ENCODE measurements at regions not wholly inside any gene's neighbourhood (a gene's known extent, or its start where the extent isn't known, plus 50 kb on each side); places are given as distances from the start of the nearest gene placed in this dataset.

- TF ChIP-seq, protein P1, sequence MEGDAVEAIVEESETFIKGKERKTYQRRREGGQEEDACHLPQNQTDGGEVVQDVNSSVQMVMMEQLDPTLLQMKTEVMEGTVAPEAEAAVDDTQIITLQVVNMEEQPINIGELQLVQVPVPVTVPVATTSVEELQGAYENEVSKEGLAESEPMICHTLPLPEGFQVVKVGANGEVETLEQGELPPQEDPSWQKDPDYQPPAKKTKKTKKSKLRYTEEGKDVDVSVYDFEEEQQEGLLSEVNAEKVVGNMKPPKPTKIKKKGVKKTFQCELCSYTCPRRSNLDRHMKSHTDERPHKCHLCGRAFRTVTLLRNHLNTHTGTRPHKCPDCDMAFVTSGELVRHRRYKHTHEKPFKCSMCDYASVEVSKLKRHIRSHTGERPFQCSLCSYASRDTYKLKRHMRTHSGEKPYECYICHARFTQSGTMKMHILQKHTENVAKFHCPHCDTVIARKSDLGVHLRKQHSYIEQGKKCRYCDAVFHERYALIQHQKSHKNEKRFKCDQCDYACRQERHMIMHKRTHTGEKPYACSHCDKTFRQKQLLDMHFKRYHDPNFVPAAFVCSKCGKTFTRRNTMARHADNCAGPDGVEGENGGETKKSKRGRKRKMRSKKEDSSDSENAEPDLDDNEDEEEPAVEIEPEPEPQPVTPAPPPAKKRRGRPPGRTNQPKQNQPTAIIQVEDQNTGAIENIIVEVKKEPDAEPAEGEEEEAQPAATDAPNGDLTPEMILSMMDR (IDR thresholded peaks at IDR 0.05; ENCODE audit: control extremely low read depth, extremely low read depth), result no peak
- Histone ChIP-seq H3K36me3 (ENCODE audit: control insufficient read depth in 4 of 4, insufficient read depth in 4 of 4, low read length in 4 of 4) (no peaks in the 10 kb centered on the region), H3K27me3 (ENCODE audit: control insufficient read depth in 3 of 3, insufficient read depth in 3 of 3, low read length in 2 of 3) (no peaks in the 10 kb centered on the region), H3K9me3 (ENCODE audit: control insufficient read depth in 4 of 4, insufficient read depth in 3 of 4, low read length in 3 of 4) (peaks cover 0 to 4% (median 1%) of the 10 kb centered on the region in 4 donors), H3K27ac (ENCODE audit: low read depth in 1 of 2, low read length in 1 of 2) (no peak overlapping the region), H3K4me3 (no peak overlapping the region), H3K9ac (ENCODE audit: insufficient read depth in 1 of 2, low read length in 2 of 2) (no peak overlapping the region), H3K4me1 (ENCODE audit: control insufficient read depth in 5 of 5, insufficient read depth in 5 of 5, low read length in 5 of 5) (no peaks in the 10 kb centered on the region)
- ATAC-seq (ENCODE audit: insufficient read depth, low FRiP score) (no peak), DNase-seq (no peak)
Measured at GRCh38 chr5:26432386-26432785, 606.0 kb downstream of the CDH9 start.

DNA sequence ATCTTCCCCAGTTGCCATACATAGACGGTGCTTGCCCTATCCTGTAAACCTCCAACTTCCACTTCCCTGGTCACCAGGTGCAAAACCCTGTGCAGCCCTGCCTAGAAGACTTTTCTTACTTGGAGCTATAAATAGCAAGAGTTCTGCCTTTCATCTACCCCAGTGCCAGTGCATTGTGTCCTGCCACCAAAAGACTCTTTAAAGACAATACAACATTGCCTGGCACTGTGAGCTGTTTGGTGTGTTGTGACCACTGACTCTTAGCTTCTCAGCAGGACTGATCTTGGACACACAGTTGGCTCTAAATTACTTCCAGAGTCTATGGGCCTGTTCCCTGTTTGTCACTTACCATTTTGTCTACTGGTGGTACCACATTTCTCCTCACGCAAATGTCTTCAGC, 608.1 kb downstream of the CDH9 start:
- ATAC-seq (ENCODE audit: insufficient read depth, low FRiP score), result no peak
- Histone ChIP-seq H3K27ac (ENCODE audit: low read depth in 1 of 2, low read length in 1 of 2) (no peak overlapping the region), H3K36me3 (ENCODE audit: control insufficient read depth in 4 of 4, insufficient read depth in 4 of 4, low read length in 4 of 4) (no peaks in the 10 kb centered on the region), H3K9me3 (ENCODE audit: control insufficient read depth in 4 of 4, insufficient read depth in 3 of 4, low read length in 3 of 4) (peaks cover 0 to 4% (median 1%) of the 10 kb centered on the region in 4 donors), H3K4me3 (no peak overlapping the region), H3K9ac (ENCODE audit: insufficient read depth in 1 of 2, low read length in 2 of 2) (no peak overlapping the region), H3K4me1 (ENCODE audit: control insufficient read depth in 5 of 5, insufficient read depth in 5 of 5, low read length in 5 of 5) (no peaks in the 10 kb centered on the region), H3K27me3 (ENCODE audit: control insufficient read depth in 3 of 3, insufficient read depth in 3 of 3, low read length in 2 of 3) (no peaks in the 10 kb centered on the region)
- WGBS, 2 donors, result 91 to 93% methylated on average over 2 of the region's 2 CpGs
- no peak for DNase-seq
- TF ChIP-seq, protein P1 (IDR thresholded peaks at IDR 0.05; ENCODE audit: control extremely low read depth, extremely low read depth), result no peak

GRCh38 chr5:26427281-26427680, 611.1 kb downstream of the CDH9 start:
- H3K9me3 ChIP-seq (ENCODE audit: control insufficient read depth in 4 of 4, insufficient read depth in 3 of 4, low read length in 3 of 4), result no peaks in the 10 kb centered on the region
- no peak overlapping the region for H3K9ac ChIP-seq (ENCODE audit: insufficient read depth in 1 of 2, low read length in 2 of 2)
- no peaks in the 10 kb centered on the region for H3K27me3 ChIP-seq (ENCODE audit: control insufficient read depth in 3 of 3, insufficient read depth in 3 of 3, low read length in 2 of 3)
- no peaks in the 10 kb centered on the region for H3K4me1 ChIP-seq (ENCODE audit: control insufficient read depth in 5 of 5, insufficient read depth in 5 of 5, low read length in 5 of 5)
- no peak overlapping the region for H3K4me3 ChIP-seq
- no peak overlapping the region for H3K27ac ChIP-seq (ENCODE audit: low read depth in 1 of 2, low read length in 1 of 2)
- H3K36me3 ChIP-seq (ENCODE audit: control insufficient read depth in 4 of 4, insufficient read depth in 4 of 4, low read length in 4 of 4), result no peaks in the 10 kb centered on the region
- DNase-seq (no peak), ATAC-seq (ENCODE audit: insufficient read depth, low FRiP score) (no peak)
- 87 to 88% methylated on average over 2 of the region's 2 CpGs for WGBS, 2 donors
- TF ChIP-seq, protein P1 (IDR thresholded peaks at IDR 0.05; ENCODE audit: control extremely low read depth, extremely low read depth), result no peak

GRCh38 chr5:26419987-26420386, 618.4 kb downstream of the CDH9 start:
- Histone ChIP-seq H3K9me3 (ENCODE audit: control insufficient read depth in 4 of 4, insufficient read depth in 3 of 4, low read length in 3 of 4) (peaks cover 0 to 8% (median 0%) of the 10 kb centered on the region in 4 donors), H3K27ac (ENCODE audit: low read depth in 1 of 2, low read length in 1 of 2) (no peak overlapping the region), H3K4me1 (ENCODE audit: control insufficient read depth in 5 of 5, insufficient read depth in 5 of 5, low read length in 5 of 5) (no peaks in the 10 kb centered on the region), H3K27me3 (ENCODE audit: control insufficient read depth in 3 of 3, insufficient read depth in 3 of 3, low read length in 2 of 3) (no peaks in the 10 kb centered on the region), H3K36me3 (ENCODE audit: control insufficient read depth in 4 of 4, insufficient read depth in 4 of 4, low read length in 4 of 4) (no peaks in the 10 kb centered on the region), H3K4me3 (no peak overlapping the region), H3K9ac (ENCODE audit: insufficient read depth in 1 of 2, low read length in 2 of 2) (no peak overlapping the region)
- no peak for ATAC-seq (ENCODE audit: insufficient read depth, low FRiP score)
- no peak for DNase-seq
- TF ChIP-seq, protein P1 (IDR thresholded peaks at IDR 0.05; ENCODE audit: control extremely low read depth, extremely low read depth), result no peak
- WGBS, 2 donors, result 89 to 91% methylated on average over 1 of the region's 1 CpG
